Muscle layer of colon (tissue), 2 donors: ENCODE measurements at regions not wholly inside any gene's neighbourhood (a gene's known extent, or its start where the extent isn't known, plus 50 kb on each side); places are given as distances from the start of the nearest gene placed in this dataset.

Experiments used
- H3K27ac ChIP-seq: one replicate; pipeline ENCODE4 v1.7.0; 2013; ENCODE audit warnings: low read depth, mild to moderate bottlenecking, low read length, moderate library complexity
- H3K27me3 ChIP-seq, 2 donors: one replicate each; pipeline ENCODE4 v1.7.0; 2013; ENCODE audit warnings: low read length in 2 of 2, mild to moderate bottlenecking in 2 of 2; ENCODE audit not compliant: insufficient read depth in 2 of 2, control insufficient read depth in 1 of 2
- H3K36me3 ChIP-seq: one replicate; pipeline ENCODE4 v1.7.0; 2013; ENCODE audit warnings: mild to moderate bottlenecking, low read length; ENCODE audit not compliant: insufficient read depth
- H3K4me1 ChIP-seq: one replicate; pipeline ENCODE4 v1.7.0; 2013; ENCODE audit warnings: mild to moderate bottlenecking, low read length; ENCODE audit not compliant: insufficient read depth
- H3K4me3 ChIP-seq, 2 donors: one replicate each; pipeline ENCODE4 v1.7.0; 2013; ENCODE audit warnings: low read length in 2 of 2, low read depth in 1 of 2, mild to moderate bottlenecking in 1 of 2, moderate library complexity in 1 of 2
- H3K9ac ChIP-seq: one replicate; pipeline ENCODE4 v1.7.0; 2013; ENCODE audit warnings: low read length
- H3K9me3 ChIP-seq: one replicate; pipeline ENCODE4 v1.7.0; 2013; ENCODE audit warnings: mild to moderate bottlenecking, low read length
- donor health status: abdominal sarcoma.
- donor health status: Adenocarcinoma of cecum.

- Histone ChIP-seq H3K27me3 (no peaks in the 10 kb centered on the region), H3K4me3 (no peak overlapping the region), H3K9me3 (no peaks in the 10 kb centered on the region), H3K4me1 (no peaks in the 10 kb centered on the region), H3K9ac (no peak overlapping the region), H3K27ac (no peak overlapping the region), H3K36me3 (no peaks in the 10 kb centered on the region)
These were observed 283.8 kb downstream of the USP25 start for GRCh38 chr21:16013570-16013969.

- no peaks in the 10 kb centered on the region for H3K36me3 ChIP-seq
- no peak overlapping the region for H3K4me3 ChIP-seq
- H3K9ac ChIP-seq, result no peak overlapping the region
These were observed 291.1 kb downstream of the USP25 start for GRCh38 chr21:16020878-16021277.

DNA sequence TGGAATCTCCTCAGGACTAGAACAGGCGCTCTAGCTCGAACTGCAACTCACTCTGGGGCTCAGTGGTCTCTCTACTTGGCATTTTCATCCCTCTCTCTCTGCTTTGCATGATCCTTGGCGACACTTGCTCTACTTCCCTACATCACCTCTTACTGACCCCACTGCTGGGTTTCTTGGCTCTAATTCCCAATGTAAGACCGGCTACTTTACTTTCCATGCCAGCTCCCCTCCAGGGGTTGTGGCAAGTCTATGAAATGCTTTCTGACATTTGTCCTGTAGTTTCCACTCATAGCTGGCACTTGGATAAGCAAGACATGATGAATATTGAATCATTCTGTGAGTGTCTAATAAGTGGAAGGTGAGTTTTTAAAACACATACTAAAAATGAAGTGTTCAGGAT is 292.3 kb downstream of the USP25 start:
- Histone ChIP-seq H3K4me1 (no peaks in the 10 kb centered on the region), H3K36me3 (no peaks in the 10 kb centered on the region), H3K27ac (no peak overlapping the region), H3K9ac (no peak overlapping the region), H3K27me3 (no peaks in the 10 kb centered on the region), H3K9me3 (no peaks in the 10 kb centered on the region), H3K4me3 (no peak overlapping the region)

More at GRCh38 chr21:16020878-16021277, 291.1 kb downstream of the USP25 start:
- Histone ChIP-seq H3K27ac (no peak overlapping the region), H3K27me3 (no peaks in the 10 kb centered on the region), H3K4me1 (no peaks in the 10 kb centered on the region), H3K9me3 (no peaks in the 10 kb centered on the region)

GRCh38 chr21:16022921-16023320 is 293.1 kb downstream of the USP25 start:
- Histone ChIP-seq H3K9me3 (no peaks in the 10 kb centered on the region), H3K27me3 (no peaks in the 10 kb centered on the region), H3K36me3 (no peaks in the 10 kb centered on the region), H3K4me3 (no peak overlapping the region), H3K4me1 (no peaks in the 10 kb centered on the region), H3K27ac (no peak overlapping the region), H3K9ac (no peak overlapping the region)

- no peaks in the 10 kb centered on the region for H3K27me3 ChIP-seq
- H3K9me3 ChIP-seq, result no peaks in the 10 kb centered on the region
- no peaks in the 10 kb centered on the region for H3K4me1 ChIP-seq
- H3K9ac ChIP-seq, result no peak overlapping the region
- no peak overlapping the region for H3K4me3 ChIP-seq
- no peak overlapping the region for H3K27ac ChIP-seq
- H3K36me3 ChIP-seq, result no peaks in the 10 kb centered on the region
These were observed 298.4 kb downstream of the USP25 start for GRCh38 chr21:16028142-16028541.

GRCh38 chr21:16028941-16029464 is 299.2 kb downstream of the USP25 start:
- no peaks in the 10 kb centered on the region for H3K27me3 ChIP-seq
- no peaks in the 10 kb centered on the region for H3K36me3 ChIP-seq
- H3K9ac ChIP-seq, result no peak overlapping the region
- no peak overlapping the region for H3K27ac ChIP-seq
- H3K9me3 ChIP-seq, result no peaks in the 10 kb centered on the region
- no peak overlapping the region for H3K4me3 ChIP-seq
- no peaks in the 10 kb centered on the region for H3K4me1 ChIP-seq

DNA sequence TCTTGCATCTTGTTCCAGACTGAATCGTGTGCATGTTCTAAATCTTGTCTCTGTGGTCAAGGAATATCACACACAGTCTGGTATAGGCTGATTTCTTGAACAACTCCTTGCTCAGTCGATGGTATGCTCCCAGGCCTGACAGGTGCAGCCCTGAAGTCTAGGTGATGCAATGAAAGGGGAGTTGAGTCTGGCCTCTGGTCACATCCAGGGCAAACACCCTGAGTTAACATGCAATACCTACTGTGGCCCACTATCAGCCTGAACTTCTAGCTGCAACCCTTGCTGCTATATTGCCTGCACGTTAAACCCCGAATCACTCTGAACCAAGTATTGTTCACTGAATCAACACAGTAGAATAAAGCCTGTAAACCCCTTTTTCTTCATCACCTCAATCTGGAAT is 303.4 kb downstream of the USP25 start:
- Histone ChIP-seq H3K4me1 (no peaks in the 10 kb centered on the region), H3K27me3 (no peaks in the 10 kb centered on the region), H3K9me3 (no peaks in the 10 kb centered on the region), H3K9ac (no peak overlapping the region), H3K27ac (no peak overlapping the region), H3K4me3 (no peak overlapping the region), H3K36me3 (no peaks in the 10 kb centered on the region)

DNA sequence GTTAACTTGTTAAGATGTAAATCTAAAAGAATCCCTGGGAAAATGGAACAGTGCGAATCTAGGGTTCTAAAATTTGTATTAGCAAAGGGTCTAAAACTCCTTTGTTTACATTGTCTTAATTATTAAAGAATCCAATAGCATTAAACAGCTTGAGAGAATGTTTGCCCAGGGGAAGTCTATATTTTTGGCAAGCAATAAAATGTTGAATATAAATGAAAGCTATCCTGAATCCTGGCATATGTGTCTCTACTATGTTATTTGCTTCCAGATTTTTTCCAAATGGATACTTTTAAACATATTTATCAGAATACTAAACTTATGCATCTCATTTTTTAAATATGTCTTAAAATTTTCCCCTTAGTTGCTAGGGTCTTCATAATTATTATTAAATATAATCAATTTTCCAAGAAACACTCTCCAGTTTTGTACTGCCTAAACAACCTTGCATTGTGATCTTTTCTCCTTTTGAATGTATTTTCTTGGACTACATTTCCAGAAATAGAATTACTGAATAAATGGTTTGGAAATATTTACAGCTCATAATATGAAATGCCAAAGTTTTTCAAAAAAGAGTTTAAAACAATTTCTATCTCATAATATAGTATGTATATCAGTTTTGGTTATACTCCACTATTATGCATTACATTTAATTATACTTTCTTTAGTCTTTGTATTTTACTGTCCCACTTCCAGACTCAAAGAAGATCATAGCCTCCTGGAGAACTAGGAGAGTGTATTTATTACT is 304.8 kb downstream of the USP25 start:
- H3K27ac ChIP-seq, result no peak overlapping the region
- H3K4me1 ChIP-seq, result no peaks in the 10 kb centered on the region
- no peaks in the 10 kb centered on the region for H3K27me3 ChIP-seq
- H3K9me3 ChIP-seq, result no peaks in the 10 kb centered on the region
- no peak overlapping the region for H3K9ac ChIP-seq
- H3K36me3 ChIP-seq, result no peaks in the 10 kb centered on the region
- no peak overlapping the region for H3K4me3 ChIP-seq

DNA sequence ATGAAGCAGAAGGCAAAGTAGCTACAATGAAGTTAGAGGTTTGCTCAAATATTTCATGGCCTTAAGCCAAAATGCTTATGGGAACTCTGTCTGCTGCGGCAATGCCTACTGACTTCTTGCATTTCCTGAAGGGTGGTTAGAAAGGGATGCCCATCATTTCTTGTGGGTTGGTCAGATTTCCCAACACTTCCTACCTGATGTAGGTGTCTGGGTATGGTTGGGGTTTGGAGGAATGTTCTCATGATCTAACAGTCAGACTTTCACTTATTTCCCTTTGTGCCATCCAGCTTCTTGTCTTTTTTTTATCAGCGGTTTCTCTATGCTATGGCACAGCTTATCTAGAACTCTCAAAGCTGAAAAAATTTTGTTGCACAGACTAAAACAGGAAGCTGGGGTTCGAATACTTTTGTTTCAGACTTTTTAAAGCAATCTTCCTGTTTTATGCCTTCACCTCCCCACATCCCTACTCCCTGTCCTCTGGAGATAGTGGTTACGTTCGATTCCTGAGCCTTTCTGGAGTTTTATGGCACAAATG is 307.7 kb downstream of the USP25 start:
- no peak overlapping the region for H3K4me3 ChIP-seq
- no peak overlapping the region for H3K27ac ChIP-seq
- no peaks in the 10 kb centered on the region for H3K4me1 ChIP-seq
- H3K27me3 ChIP-seq, result no peaks in the 10 kb centered on the region
- H3K9me3 ChIP-seq, result no peaks in the 10 kb centered on the region
- no peak overlapping the region for H3K9ac ChIP-seq
- no peaks in the 10 kb centered on the region for H3K36me3 ChIP-seq

- Histone ChIP-seq H3K9ac (no peak overlapping the region), H3K27me3 (no peaks in the 10 kb centered on the region), H3K4me3 (no peak overlapping the region), H3K4me1 (no peaks in the 10 kb centered on the region), H3K36me3 (no peaks in the 10 kb centered on the region), H3K27ac (no peak overlapping the region), H3K9me3 (no peaks in the 10 kb centered on the region)
These were observed 310.8 kb downstream of the USP25 start for GRCh38 chr21:16040601-16041000.

- no peaks in the 10 kb centered on the region for H3K36me3 ChIP-seq
- H3K27me3 ChIP-seq, result no peaks in the 10 kb centered on the region
- H3K4me3 ChIP-seq, result no peak overlapping the region
- no peak overlapping the region for H3K9ac ChIP-seq
- no peaks in the 10 kb centered on the region for H3K9me3 ChIP-seq
- H3K27ac ChIP-seq, result no peak overlapping the region
- H3K4me1 ChIP-seq, result no peaks in the 10 kb centered on the region
These were observed 314.9 kb downstream of the USP25 start for GRCh38 chr21:16044676-16045075.
